ENCODE measurements at regions not wholly inside any gene's neighbourhood (a gene's known extent, or its start where the extent isn't known, plus 50 kb on each side); places are given as distances from the start of the nearest gene placed in this dataset.

GRCh38 chr12:61538951-61539350 is 721.3 kb upstream of the USP15 start:
- no peak overlapping the region for H2BK20ac ChIP-seq (ENCODE audit: low read length)
- H4K20me1 ChIP-seq (replicated peaks in 1 of 2; ENCODE audit: control insufficient read depth in 1 of 2, insufficient read depth in 2 of 2, low read length in 2 of 2), result no peaks in the 10 kb centered on the region
- H3K4me3 ChIP-seq (ENCODE audit: extremely low read depth in 1 of 4, insufficient read depth in 2 of 4, low read depth in 3 of 4, low read length in 4 of 4), result no peak overlapping the region
- H3K79me1 ChIP-seq (ENCODE audit: low read depth, low read length), result no peaks in the 10 kb centered on the region
- no peak overlapping the region for H2AK5ac ChIP-seq (ENCODE audit: low read depth, low read length)
- H3K14ac ChIP-seq (ENCODE audit: insufficient read length), result no peak overlapping the region
- FAIRE-seq (no peak), DNase-seq (ENCODE audit: low read depth in 1 of 2, low spot score in 2 of 2) (no peak)
- H2AFZ ChIP-seq (ENCODE audit: low read length), result no peak overlapping the region
- no peak overlapping the region for H3K4me2 ChIP-seq (ENCODE audit: insufficient read depth in 1 of 2, low read depth in 2 of 2, low read length in 2 of 2)
- H2BK12ac ChIP-seq (ENCODE audit: low read depth, low read length), result no peak overlapping the region
- no peak overlapping the region for H3K18ac ChIP-seq (ENCODE audit: extremely low read depth, low read length)
- no peaks in the 10 kb centered on the region for H3K9me3 ChIP-seq (ENCODE audit: insufficient read depth in 2 of 2, low read depth in 1 of 2, low read length in 1 of 2)
- H3K9ac ChIP-seq (replicated peaks in 1 of 4; ENCODE audit: extremely low read depth in 1 of 4, low read depth in 3 of 4, low read length in 3 of 4), result no peak overlapping the region
- H2BK120ac ChIP-seq (replicated peaks; ENCODE audit: low read depth, low read length), result no peak overlapping the region
- ChIA-PET POLR2A (ENCODE audit: partially characterized antibody) (no interaction called here), CTCF (ENCODE audit: partially characterized antibody) (interaction anchor here (1.1 kb wide), 1 partner anchor 854 kb away, joined by 4 read pairs; no protein-coding TSS in a partner anchor)
- H3K4ac ChIP-seq (replicated peaks; ENCODE audit: insufficient read length, low read depth, low read length), result no peak overlapping the region
- H3K79me2 ChIP-seq (ENCODE audit: control insufficient read depth in 1 of 2, insufficient read depth in 2 of 2, low read length in 2 of 2), result no peaks in the 10 kb centered on the region
- no peaks in the 10 kb centered on the region for H3K27me3 ChIP-seq (replicated peaks in 1 of 4; ENCODE audit: control insufficient read depth in 3 of 4, extremely low read depth in 1 of 4, insufficient read depth in 3 of 4, low read length in 3 of 4)
- no peak overlapping the region for H4K5ac ChIP-seq (ENCODE audit: insufficient read length, low read depth, low read length)
- no peak overlapping the region for H2BK5ac ChIP-seq (ENCODE audit: low read depth, low read length)
- H3K23ac ChIP-seq (ENCODE audit: insufficient read length), result no peak overlapping the region
- no peaks in the 10 kb centered on the region for H3K4me1 ChIP-seq (replicated peaks in 1 of 4; ENCODE audit: control insufficient read depth in 3 of 4, insufficient read depth in 4 of 4, low read length in 3 of 4)
- H3K36me3 ChIP-seq (ENCODE audit: control insufficient read depth in 2 of 4, insufficient read depth in 4 of 4, low read length in 3 of 4), result no peaks in the 10 kb centered on the region
- no peak overlapping the region for H3K27ac ChIP-seq (ENCODE audit: low read depth, low read length)
- WGBS, 2 experiments (ENCODE audit: extremely low coverage in 1 of 2, insufficient coverage in 1 of 2, insufficient read length in 1 of 2, insufficient replicate concordance in 2 of 2, low coverage in 1 of 2, low lambda C conversion rate in 2 of 2, missing lambda C conversion rate in 1 of 2), result 47% methylated on average over 2 of the region's 2 CpGs; no CpG with 5 or more reads in 1 of the 2 experiments
- no peak overlapping the region for H4K91ac ChIP-seq (replicated peaks; ENCODE audit: insufficient read length, low read length)
- no peak overlapping the region for H2BK15ac ChIP-seq (ENCODE audit: low read length)
- no peaks in the 10 kb centered on the region for H3K23me2 ChIP-seq (ENCODE audit: low read depth, low read length)
- H4K8ac ChIP-seq (ENCODE audit: extremely low read depth, insufficient read depth, low read length), result no peak overlapping the region
- no peak overlapping the region for H3K56ac ChIP-seq (replicated peaks; ENCODE audit: insufficient read length, low read depth, low read length)
- TF ChIP-seq KDM4A (IDR thresholded peaks at IDR 0.05; ENCODE audit: low read depth, low read length, severe bottlenecking), result no peak
- TF ChIP-seq SUZ12 (IDR thresholded peaks at IDR 0.05; ENCODE audit: low read length), result no peak
- no peak for TF ChIP-seq KDM1A (IDR thresholded peaks at IDR 0.05; ENCODE audit: borderline replicate concordance, low read length)
- no peak for TF ChIP-seq BCL11A (IDR thresholded peaks at IDR 0.05; ENCODE audit: low read depth in 2 of 2, low read length in 2 of 2)
- TF ChIP-seq YY1 (IDR thresholded peaks at IDR 0.05; ENCODE audit: low read depth, low read length), result no peak
- TF ChIP-seq BACH1 (IDR thresholded peaks at IDR 0.05; ENCODE audit: low read length), result no peak
- no peak for TF ChIP-seq GTF2F1 (IDR thresholded peaks at IDR 0.05; ENCODE audit: borderline replicate concordance, low read depth, low read length)
- TF ChIP-seq TAF7 (optimal IDR thresholded peaks at IDR 0.05; ENCODE audit: borderline replicate concordance, low read depth, low read length), result no peak
- TF ChIP-seq CTCF (IDR thresholded peaks at IDR 0.05; ENCODE audit: control extremely low read depth in 1 of 3, insufficient read depth in 1 of 3, low read depth in 1 of 3, low read length in 3 of 3), result peak in 2 of 3 experiments; percentile 49 to 54; a peak in 2 of 4 replicates
- no peak for TF ChIP-seq CBX5 (IDR thresholded peaks at IDR 0.05; ENCODE audit: low read depth, low read length)
- no peak for TF ChIP-seq FOSL1 (IDR thresholded peaks at IDR 0.05; ENCODE audit: insufficient read depth, low read depth, low read length)
- no peak for TF ChIP-seq TCF12 (IDR thresholded peaks at IDR 0.05; ENCODE audit: low read depth, low read length)
